ENCODE measurements at regions not wholly inside any gene's neighbourhood (a gene's known extent, or its start where the extent isn't known, plus 50 kb on each side); places are given as distances from the start of the nearest gene placed in this dataset.

- H3K9me3 ChIP-seq (ENCODE audit: control insufficient read depth in 2 of 2, insufficient read depth in 1 of 2, low read depth in 1 of 2, low read length in 1 of 2) = no peaks in the 10 kb centered on the region
- 78 to 91% (median 86%) methylated on average over 3 of the region's 3 CpGs for WGBS, 3 donors
- no peak for FAIRE-seq
- H3K27ac ChIP-seq (ENCODE audit: low read depth in 1 of 3, low read length in 2 of 3) = no peak overlapping the region
- H3K4me1 ChIP-seq (ENCODE audit: control insufficient read depth in 3 of 3, insufficient read depth in 2 of 3, low read depth in 1 of 3, low read length in 2 of 3) = no peaks in the 10 kb centered on the region
- no peak for DNase-seq
- no peak overlapping the region for H3K4me3 ChIP-seq (ENCODE audit: low read depth in 1 of 3, low read length in 3 of 3)
- H3K36me3 ChIP-seq (ENCODE audit: control insufficient read depth in 3 of 3, insufficient read depth in 2 of 3, low read depth in 1 of 3, low read length in 3 of 3) = no peaks in the 10 kb centered on the region
- no peaks in the 10 kb centered on the region for H3K27me3 ChIP-seq (ENCODE audit: control insufficient read depth in 3 of 3, insufficient read depth in 3 of 3, low read length in 3 of 3)
Measured at GRCh38 chr2:30321466-30321865, 90.1 kb downstream of the LBH start.

- Histone ChIP-seq H3K27ac (ENCODE audit: low read depth in 1 of 3, low read length in 2 of 3) (no peak overlapping the region), H3K27me3 (ENCODE audit: control insufficient read depth in 3 of 3, insufficient read depth in 3 of 3, low read length in 3 of 3) (no peaks in the 10 kb centered on the region), H3K9me3 (ENCODE audit: control insufficient read depth in 2 of 2, insufficient read depth in 1 of 2, low read depth in 1 of 2, low read length in 1 of 2) (no peaks in the 10 kb centered on the region), H3K4me3 (ENCODE audit: low read depth in 1 of 3, low read length in 3 of 3) (no peak overlapping the region), H3K36me3 (ENCODE audit: control insufficient read depth in 3 of 3, insufficient read depth in 2 of 3, low read depth in 1 of 3, low read length in 3 of 3) (no peaks in the 10 kb centered on the region), H3K4me1 (ENCODE audit: control insufficient read depth in 3 of 3, insufficient read depth in 2 of 3, low read depth in 1 of 3, low read length in 2 of 3) (no peaks in the 10 kb centered on the region)
- no peak for FAIRE-seq
- DNase-seq = no peak
- WGBS, 3 donors = 89 to 91% (median 90%) methylated on average over 7 of the region's 7 CpGs
Measured at GRCh38 chr2:30323499-30323898, 92.2 kb downstream of the LBH start.

DNA sequence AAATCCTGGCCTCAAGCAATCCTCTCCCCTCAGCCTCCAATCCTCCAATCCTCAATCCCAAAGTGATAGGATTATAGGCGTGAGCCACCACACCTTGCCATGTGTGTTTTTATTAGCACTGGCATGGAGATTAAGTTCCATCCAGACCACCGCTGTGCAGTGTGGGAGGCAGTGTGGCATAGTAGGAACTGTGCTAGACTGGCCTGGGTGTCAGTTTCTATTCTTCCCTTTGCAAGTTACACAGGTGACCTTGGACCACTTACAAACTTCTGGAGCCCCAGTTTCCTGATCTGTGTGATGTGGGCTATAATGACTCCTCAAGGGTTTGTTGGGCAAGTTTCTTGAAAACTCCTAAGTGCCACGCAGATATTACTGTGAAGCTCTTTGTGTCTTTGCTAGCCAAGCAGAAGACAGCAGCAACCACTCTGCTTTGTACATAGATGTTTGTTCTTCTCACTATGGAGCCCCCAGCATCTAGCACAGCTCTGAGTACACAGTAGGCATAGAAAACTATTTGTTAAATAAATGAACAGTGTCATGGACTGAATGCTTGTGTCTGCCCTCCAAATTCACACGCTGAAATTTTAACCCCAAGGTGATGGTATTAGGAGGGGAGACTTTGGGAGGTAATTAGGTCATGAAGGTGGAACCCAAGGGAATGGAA, 93.0 kb downstream of the LBH start:
- WGBS, 3 donors = 87 to 89% (median 89%) methylated on average over 4 of the region's 4 CpGs

GRCh38 chr2:30325600-30326328, 94.4 kb downstream of the LBH start:
- no peak overlapping the region for H3K27ac ChIP-seq (ENCODE audit: low read depth in 1 of 3, low read length in 2 of 3)
- no peaks in the 10 kb centered on the region for H3K9me3 ChIP-seq (ENCODE audit: control insufficient read depth in 2 of 2, insufficient read depth in 1 of 2, low read depth in 1 of 2, low read length in 1 of 2)
- DNase-seq = no peak
- H3K4me1 ChIP-seq (ENCODE audit: control insufficient read depth in 3 of 3, insufficient read depth in 2 of 3, low read depth in 1 of 3, low read length in 2 of 3) = no peaks in the 10 kb centered on the region
- H3K36me3 ChIP-seq (ENCODE audit: control insufficient read depth in 3 of 3, insufficient read depth in 2 of 3, low read depth in 1 of 3, low read length in 3 of 3) = no peaks in the 10 kb centered on the region
- no peaks in the 10 kb centered on the region for H3K27me3 ChIP-seq (ENCODE audit: control insufficient read depth in 3 of 3, insufficient read depth in 3 of 3, low read length in 3 of 3)
- no peak for FAIRE-seq
- H3K4me3 ChIP-seq (ENCODE audit: low read depth in 1 of 3, low read length in 3 of 3) = no peak overlapping the region
- WGBS, 3 donors = 84 to 93% (median 85%) methylated on average over 4 of the region's 4 CpGs

More for the DNA sequence above, 93.0 kb downstream of the LBH start:
- FAIRE-seq (no peak), DNase-seq (no peak)
- Histone ChIP-seq H3K27ac (ENCODE audit: low read depth in 1 of 3, low read length in 2 of 3) (no peak overlapping the region), H3K4me1 (ENCODE audit: control insufficient read depth in 3 of 3, insufficient read depth in 2 of 3, low read depth in 1 of 3, low read length in 2 of 3) (no peaks in the 10 kb centered on the region), H3K27me3 (ENCODE audit: control insufficient read depth in 3 of 3, insufficient read depth in 3 of 3, low read length in 3 of 3) (no peaks in the 10 kb centered on the region), H3K9me3 (ENCODE audit: control insufficient read depth in 2 of 2, insufficient read depth in 1 of 2, low read depth in 1 of 2, low read length in 1 of 2) (no peaks in the 10 kb centered on the region), H3K4me3 (ENCODE audit: low read depth in 1 of 3, low read length in 3 of 3) (no peak overlapping the region), H3K36me3 (ENCODE audit: control insufficient read depth in 3 of 3, insufficient read depth in 2 of 3, low read depth in 1 of 3, low read length in 3 of 3) (no peaks in the 10 kb centered on the region)

GRCh38 chr2:30326497-30326896, 95.2 kb downstream of the LBH start:
- no peak for FAIRE-seq
- Histone ChIP-seq H3K9me3 (ENCODE audit: control insufficient read depth in 2 of 2, insufficient read depth in 1 of 2, low read depth in 1 of 2, low read length in 1 of 2) (no peaks in the 10 kb centered on the region), H3K4me1 (ENCODE audit: control insufficient read depth in 3 of 3, insufficient read depth in 2 of 3, low read depth in 1 of 3, low read length in 2 of 3) (no peaks in the 10 kb centered on the region), H3K4me3 (ENCODE audit: low read depth in 1 of 3, low read length in 3 of 3) (no peak overlapping the region), H3K27ac (ENCODE audit: low read depth in 1 of 3, low read length in 2 of 3) (no peak overlapping the region), H3K36me3 (ENCODE audit: control insufficient read depth in 3 of 3, insufficient read depth in 2 of 3, low read depth in 1 of 3, low read length in 3 of 3) (no peaks in the 10 kb centered on the region), H3K27me3 (ENCODE audit: control insufficient read depth in 3 of 3, insufficient read depth in 3 of 3, low read length in 3 of 3) (no peaks in the 10 kb centered on the region)
- DNase-seq = no peak
- 81 to 85% (median 83%) methylated on average over 6 of the region's 6 CpGs for WGBS, 3 donors

GRCh38 chr2:30331038-30331437, 99.7 kb downstream of the LBH start:
- DNase-seq = no peak
- H3K9me3 ChIP-seq (ENCODE audit: control insufficient read depth in 2 of 2, insufficient read depth in 1 of 2, low read depth in 1 of 2, low read length in 1 of 2) = no peaks in the 10 kb centered on the region
- no peak overlapping the region for H3K4me3 ChIP-seq (ENCODE audit: low read depth in 1 of 3, low read length in 3 of 3)
- WGBS, 3 donors = 95 to 98% (median 96%) methylated on average over 4 of the region's 4 CpGs
- peaks cover 0 to under 1% (median 0%) of the 10 kb centered on the region in 3 donors for H3K4me1 ChIP-seq (ENCODE audit: control insufficient read depth in 3 of 3, insufficient read depth in 2 of 3, low read depth in 1 of 3, low read length in 2 of 3)
- no peak overlapping the region for H3K27ac ChIP-seq (ENCODE audit: low read depth in 1 of 3, low read length in 2 of 3)
- FAIRE-seq = no peak
- no peaks in the 10 kb centered on the region for H3K36me3 ChIP-seq (ENCODE audit: control insufficient read depth in 3 of 3, insufficient read depth in 2 of 3, low read depth in 1 of 3, low read length in 3 of 3)
- no peaks in the 10 kb centered on the region for H3K27me3 ChIP-seq (ENCODE audit: control insufficient read depth in 3 of 3, insufficient read depth in 3 of 3, low read length in 3 of 3)

- WGBS, 3 donors = 92 to 98% (median 96%) methylated on average over 7 of the region's 7 CpGs
- FAIRE-seq = no peak
Measured at GRCh38 chr2:30331869-30332268, 100.5 kb downstream of the LBH start.

DNA sequence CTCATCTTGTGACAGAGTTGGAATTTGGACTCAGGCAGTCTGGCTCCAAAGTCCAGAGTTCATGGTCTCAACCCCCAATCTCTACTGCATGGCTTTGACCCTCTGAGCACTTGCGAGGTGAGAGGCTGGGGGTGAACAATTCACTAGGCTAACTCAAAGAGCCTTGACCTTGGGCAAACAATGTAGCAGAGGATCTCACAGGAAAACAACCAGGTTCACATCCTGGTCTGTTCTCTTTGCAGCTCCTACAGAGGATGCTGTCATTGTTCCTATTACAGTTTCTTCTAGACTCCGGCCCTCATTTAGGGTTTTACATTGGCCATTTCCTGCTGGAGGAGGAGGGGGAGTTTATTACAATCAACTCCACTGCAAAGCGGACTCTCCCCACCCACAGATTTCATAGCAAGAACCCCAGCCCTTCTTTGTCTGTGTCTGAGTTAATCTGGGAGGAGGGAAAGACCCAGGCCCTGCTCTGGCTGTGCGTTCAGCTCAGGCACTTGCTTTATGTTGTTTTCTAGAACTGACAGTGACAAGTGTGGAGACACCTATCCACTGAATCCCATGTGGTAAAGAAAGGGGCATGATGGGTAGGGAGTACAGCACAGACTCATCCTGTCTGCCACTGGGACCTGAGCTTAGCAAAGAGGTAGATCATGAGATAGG, 101.6 kb downstream of the LBH start:
- Histone ChIP-seq H3K4me3 (ENCODE audit: low read depth in 1 of 3, low read length in 3 of 3) (no peak overlapping the region), H3K27ac (ENCODE audit: low read depth in 1 of 3, low read length in 2 of 3) (peak overlapping the region in 1 of 3 donors; percentile 32), H3K27me3 (ENCODE audit: control insufficient read depth in 3 of 3, insufficient read depth in 3 of 3, low read length in 3 of 3) (no peaks in the 10 kb centered on the region), H3K36me3 (ENCODE audit: control insufficient read depth in 3 of 3, insufficient read depth in 2 of 3, low read depth in 1 of 3, low read length in 3 of 3) (no peaks in the 10 kb centered on the region), H3K9me3 (ENCODE audit: control insufficient read depth in 2 of 2, insufficient read depth in 1 of 2, low read depth in 1 of 2, low read length in 1 of 2) (no peaks in the 10 kb centered on the region), H3K4me1 (ENCODE audit: control insufficient read depth in 3 of 3, insufficient read depth in 2 of 3, low read depth in 1 of 3, low read length in 2 of 3) (peaks cover 0 to 2% (median 0%) of the 10 kb centered on the region in 3 donors)
- DNase-seq (peak; percentile 24 to 31), FAIRE-seq (no peak)
- 60 to 75% (median 62%) methylated on average over 4 of the region's 4 CpGs for WGBS, 3 donors

More at GRCh38 chr2:30331869-30332268, 100.5 kb downstream of the LBH start:
- no peaks in the 10 kb centered on the region for H3K27me3 ChIP-seq (ENCODE audit: control insufficient read depth in 3 of 3, insufficient read depth in 3 of 3, low read length in 3 of 3)
- H3K27ac ChIP-seq (ENCODE audit: low read depth in 1 of 3, low read length in 2 of 3) = no peak overlapping the region
- DNase-seq = no peak
- no peak overlapping the region for H3K4me3 ChIP-seq (ENCODE audit: low read depth in 1 of 3, low read length in 3 of 3)
- no peaks in the 10 kb centered on the region for H3K36me3 ChIP-seq (ENCODE audit: control insufficient read depth in 3 of 3, insufficient read depth in 2 of 3, low read depth in 1 of 3, low read length in 3 of 3)
- peaks cover 0 to 2% (median 0%) of the 10 kb centered on the region in 3 donors for H3K4me1 ChIP-seq (ENCODE audit: control insufficient read depth in 3 of 3, insufficient read depth in 2 of 3, low read depth in 1 of 3, low read length in 2 of 3)
- no peaks in the 10 kb centered on the region for H3K9me3 ChIP-seq (ENCODE audit: control insufficient read depth in 2 of 2, insufficient read depth in 1 of 2, low read depth in 1 of 2, low read length in 1 of 2)

Data from small intestine (tissue), 7 donors.